Midbrain (tissue), 1 donor: ENCODE measurements at regions not wholly inside any gene's neighbourhood (a gene's known extent, or its start where the extent isn't known, plus 50 kb on each side); places are given as distances from the start of the nearest gene placed in this dataset.
A peak's percentile ranks its signal among the peaks of the same experiment; 100 is the strongest.

ENCODE experiments used
- DNase-seq: peaks from one replicate; lab custom pipeline; 2025; lab: John Stamatoyannopoulos, UW

GRCh38 chr2:207449642-207450165 is 80.1 kb upstream of the CREB1 start:
- no peak for DNase-seq

DNA sequence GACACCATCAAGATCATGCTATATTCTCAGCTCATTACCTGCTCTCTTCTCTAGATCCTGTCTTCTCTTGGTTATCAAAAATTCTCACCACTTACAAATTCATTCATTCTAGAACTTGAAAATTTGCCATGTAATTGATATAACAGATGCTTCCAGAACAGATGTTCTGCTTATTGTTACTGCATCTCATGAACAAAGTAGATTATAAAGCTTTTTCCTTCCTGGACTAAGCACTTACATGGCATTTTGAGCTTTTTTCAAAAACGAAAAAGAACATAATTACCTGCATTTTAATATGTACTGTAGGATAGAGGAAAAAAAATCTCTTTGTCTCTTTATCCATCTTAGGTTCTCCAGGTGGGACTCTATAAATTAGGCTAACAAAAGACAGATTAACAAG is 79.6 kb upstream of the CREB1 start:
- DNase-seq = no peak

DNA sequence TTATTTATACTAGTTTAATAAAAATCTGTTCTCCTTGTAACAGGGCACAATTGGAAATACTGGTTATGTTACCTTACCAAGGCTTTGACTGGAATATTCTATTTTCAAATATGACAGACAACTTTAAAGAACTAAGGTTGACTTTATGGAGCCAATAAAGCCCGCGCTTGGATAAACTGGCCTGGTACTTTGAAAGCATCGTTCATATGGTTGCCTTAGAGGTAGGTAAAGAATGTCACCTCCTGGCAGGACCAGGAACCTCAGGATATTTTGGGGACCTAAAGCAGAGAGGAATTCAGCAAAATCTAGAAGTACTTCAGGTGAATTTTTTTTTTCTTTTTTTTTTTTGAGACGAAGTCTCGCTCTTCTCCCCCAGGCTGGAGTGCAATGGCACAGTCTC is 71.2 kb upstream of the CREB1 start:
- DNase-seq = no peak

- DNase-seq = no peak
These were observed 69.6 kb upstream of the CREB1 start for GRCh38 chr2:207459990-207460757.

DNA sequence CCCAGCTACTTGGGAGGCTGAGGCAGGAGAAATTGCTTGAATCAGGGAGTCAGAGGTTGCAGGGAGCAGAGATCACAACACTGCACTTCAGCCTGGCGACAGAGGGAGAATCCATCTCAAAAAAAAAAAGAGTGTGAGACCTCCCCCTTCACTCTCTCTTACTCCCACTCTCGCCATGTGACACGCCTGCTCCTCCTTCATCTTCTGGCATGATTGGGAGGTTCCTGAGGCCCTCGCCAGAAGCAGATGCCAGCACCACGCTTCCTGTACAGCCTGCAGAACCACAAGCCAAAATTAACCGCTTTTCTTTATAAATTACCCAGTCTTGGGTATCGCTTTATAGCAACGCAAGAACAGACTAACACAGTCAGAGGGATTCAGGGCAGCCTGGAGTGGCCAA is 66.3 kb upstream of the CREB1 start:
- no peak for DNase-seq

- no peak for DNase-seq
These were observed 65.8 kb upstream of the CREB1 start for GRCh38 chr2:207464007-207464406.

DNA sequence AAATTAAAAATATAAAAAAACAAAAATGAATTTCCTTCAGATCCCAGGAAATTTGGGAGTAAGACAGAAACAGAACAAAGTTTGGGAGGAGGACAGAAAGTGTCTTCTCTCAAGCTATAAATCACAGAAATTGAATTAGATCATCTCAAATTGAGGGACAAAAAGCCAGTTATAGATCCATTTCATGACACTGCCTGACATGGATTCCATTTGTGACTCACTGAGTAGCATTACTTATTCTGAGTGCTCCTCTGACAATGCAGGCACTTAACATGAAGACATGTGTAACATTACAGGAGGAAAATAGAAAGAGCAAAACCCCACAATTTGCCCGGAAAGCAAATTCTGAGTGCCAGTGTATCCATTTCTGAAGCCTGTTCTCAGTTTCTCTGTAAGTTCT is 63.9 kb upstream of the CREB1 start:
- no peak for DNase-seq

- DNase-seq = no peak
These were observed 61.9 kb upstream of the CREB1 start for GRCh38 chr2:207467716-207468347.

DNA sequence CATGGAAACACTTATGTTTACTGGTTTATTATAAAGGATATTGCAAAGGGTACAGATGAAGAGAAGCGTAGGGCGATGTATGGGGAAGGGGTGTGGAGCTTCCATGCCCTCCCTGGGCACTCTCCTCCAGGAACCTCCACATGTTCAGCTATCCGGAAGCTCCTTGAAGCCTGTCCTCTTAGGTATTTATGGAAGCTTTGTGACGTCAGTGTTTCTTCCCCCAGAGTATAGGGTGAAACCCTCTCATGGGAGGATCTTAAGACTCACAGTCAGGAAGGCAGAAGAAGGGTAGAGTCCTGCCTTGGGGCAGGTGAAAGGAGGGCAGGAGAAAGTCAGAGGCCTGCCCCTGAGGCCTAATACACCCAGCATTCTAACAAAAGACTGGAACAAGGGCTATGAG is 61.3 kb upstream of the CREB1 start:
- no peak for DNase-seq

DNA sequence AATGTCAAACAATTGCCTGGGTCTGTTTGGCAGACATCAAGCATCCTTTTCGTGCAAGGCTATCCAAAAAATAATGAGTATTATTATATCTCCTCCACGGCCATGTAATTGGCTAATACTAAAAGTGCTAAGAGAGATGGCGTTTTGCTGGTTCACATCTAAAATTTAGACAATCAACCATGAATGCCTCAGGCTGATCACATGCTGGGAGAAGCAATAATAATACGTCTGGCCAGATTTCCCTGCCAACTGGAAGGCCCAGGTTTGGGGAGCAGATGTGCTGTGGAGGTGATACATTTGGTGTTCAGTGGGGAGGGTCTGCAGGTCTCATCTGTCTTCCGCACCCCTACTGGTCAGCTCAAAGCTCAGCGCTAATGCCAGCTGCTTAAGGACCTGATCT is 60.3 kb upstream of the CREB1 start:
- DNase-seq = no peak

GRCh38 chr2:207469943-207470729 is 59.6 kb upstream of the CREB1 start:
- no peak for DNase-seq

GRCh38 chr2:207471261-207471660 is 58.5 kb upstream of the CREB1 start:
- DNase-seq = no peak

DNA sequence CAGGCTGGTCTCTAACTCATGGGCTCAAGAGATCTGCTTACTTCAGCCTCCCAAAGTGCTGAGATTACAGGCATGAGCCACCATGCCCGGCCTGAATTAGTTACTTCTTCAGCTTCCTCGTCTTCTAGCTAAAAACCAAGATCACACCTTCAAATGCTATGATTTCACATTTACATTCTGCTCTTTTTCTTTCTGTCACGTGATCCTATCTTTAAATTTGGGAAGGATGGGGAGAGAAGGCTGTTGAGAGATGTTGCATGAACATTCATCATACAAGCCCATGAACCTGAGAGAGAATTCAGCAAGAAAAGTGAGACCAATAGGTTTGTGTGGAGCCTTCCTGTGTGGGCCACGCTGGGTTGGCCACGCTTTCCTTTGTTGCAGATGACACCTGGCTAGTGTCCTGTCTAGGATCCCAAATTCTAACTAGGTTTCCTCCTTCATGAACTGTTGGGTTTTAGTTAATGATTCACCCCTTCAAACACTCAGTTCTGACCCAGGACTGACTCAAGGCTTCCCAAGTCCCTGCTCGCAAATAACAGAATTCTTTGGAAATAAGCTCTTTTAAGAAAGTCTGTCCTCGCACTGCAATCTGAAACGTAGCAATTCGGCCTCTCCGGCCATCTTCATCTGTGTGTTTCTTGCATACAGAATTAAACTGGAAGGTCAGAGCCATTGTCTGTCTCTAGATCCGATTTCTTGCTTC is 57.3 kb upstream of the CREB1 start:
- no peak for DNase-seq

DNA sequence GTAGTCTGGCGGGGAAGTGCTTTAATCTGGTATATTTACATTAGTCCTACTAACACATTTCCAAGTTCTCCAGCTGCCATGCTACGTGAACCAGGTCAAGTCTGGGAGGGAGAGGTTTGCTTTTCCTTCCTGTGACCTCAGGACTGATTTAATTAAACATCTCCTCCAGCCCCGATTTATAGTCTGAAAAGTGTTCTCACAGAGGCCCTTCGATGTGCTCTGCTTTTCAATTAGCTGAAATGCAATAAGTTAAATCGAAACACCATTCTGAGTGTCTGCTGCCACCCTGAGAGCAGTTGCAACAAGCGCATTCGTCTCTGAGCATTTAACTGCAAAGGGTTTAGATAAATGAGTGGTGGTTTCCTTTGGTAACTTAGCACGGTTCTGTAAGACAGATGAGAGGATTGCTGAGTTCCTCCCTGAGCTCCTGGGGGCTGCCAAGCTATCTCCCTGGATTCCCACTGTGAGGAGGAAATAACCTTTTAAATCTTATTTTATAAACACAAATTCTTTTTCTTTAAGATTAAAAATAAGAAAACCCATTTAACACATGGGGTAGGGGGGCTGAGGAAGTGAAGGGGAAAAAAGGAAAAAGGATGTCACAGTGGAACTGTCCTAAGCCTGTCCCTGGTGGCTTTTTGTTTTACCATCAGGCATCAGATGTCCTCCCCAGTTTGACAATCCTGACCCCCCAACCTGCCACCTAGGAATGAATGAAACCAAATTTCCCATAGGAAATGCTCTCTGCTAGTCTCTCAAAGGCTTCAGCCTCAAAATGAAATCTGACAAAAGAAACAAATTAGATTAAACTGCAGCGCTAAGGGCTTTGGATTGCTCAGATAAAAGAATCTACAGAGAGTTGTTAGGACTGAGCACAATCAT is 56.5 kb upstream of the CREB1 start:
- peak; percentile 85 for DNase-seq

GRCh38 chr2:207473931-207474235 is 55.9 kb upstream of the CREB1 start:
- no peak for DNase-seq

DNA sequence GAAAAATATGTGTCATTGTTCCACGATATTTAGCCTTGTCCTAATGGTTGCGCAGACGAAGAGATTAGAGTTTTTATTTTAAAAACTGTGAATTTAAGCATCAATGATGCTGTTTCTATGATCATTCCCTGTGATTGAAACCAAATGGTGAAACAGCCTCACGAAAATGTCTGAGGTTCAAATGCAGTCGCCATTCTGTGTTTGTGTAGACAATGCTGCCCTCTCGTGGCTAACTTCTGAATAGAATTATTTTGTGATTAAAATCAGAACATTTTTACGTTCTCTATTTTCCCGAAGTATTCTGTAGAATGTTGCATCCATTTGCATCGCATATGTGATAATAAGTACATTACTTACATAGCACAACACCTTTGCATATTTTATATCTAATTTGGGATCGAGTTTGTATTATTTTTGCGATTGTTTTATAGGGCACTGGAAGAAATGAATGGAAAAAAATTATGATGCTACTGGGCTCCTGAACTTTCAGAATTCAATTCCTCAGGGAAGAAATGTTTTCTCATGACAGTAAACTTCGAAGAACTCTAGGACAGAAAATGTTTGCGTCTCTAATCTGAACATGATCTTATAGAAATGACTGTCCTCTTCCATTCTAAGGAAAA is 54.8 kb upstream of the CREB1 start:
- DNase-seq = peak; percentile 75

GRCh38 chr2:207475546-207475945 is 54.2 kb upstream of the CREB1 start:
- no peak for DNase-seq

DNA sequence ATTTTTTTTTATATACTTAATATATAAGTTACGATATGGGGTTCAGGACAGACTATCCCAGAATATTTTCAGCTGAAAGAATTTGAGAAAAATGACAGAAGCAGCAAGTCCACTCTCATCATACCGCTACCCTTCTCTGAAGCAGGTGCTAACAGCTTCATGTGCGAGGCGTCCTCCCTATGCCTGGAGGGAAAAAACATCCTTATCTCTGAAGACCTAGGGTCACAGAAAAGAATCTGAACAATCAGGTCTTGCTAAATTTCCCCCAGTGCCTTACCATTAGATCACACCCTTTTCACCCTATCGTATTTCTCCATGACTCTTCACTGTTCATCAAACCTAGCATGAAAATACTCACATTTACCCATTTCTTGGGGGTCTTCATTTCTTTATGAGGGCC is 51.9 kb upstream of the CREB1 start:
- no peak for DNase-seq

DNA sequence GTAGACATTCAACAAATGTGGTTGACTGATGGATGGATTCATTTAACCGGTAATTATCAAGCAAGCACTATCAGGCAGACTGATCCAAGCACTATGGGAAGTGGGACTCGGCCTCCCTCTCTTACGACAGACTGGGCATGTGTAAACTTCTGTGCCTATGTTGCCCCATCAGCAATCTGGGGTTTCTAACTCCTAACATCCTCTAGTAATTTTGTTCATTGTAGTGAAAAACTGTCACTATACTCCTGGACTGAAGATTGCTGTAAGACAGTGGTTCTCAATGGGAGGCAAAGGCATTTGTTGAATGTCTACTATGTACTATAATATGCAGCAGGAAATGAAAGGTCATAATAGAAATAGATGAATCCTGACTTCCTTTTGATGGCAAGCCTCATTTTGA is 51.2 kb upstream of the CREB1 start:
- no peak for DNase-seq

DNA sequence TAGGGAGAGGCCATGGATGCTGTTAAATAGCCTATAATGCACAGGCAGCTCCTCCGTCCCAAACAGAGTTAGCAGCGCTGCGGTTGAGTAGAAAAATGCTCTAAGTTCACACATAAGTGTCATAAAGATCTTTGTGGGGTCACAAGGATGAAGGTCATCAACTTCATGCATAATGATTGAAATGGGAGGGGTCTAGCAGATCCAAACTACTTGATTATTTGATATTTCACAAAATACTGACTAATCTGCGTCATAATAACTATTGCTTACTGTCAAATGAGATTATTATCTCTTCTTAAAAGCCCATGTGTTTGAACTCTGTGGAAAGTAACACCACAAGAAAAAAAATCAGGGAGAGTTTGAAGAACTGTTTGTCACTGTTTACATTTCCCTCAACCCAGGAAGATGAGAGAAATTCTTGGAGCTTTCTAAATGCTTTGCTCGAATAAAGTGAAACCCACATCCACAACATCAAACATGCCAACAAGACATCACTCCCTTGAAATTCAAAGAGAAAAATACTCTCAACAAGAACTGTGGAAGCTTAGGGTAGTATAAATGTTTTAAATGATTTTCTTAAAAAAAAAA is 50.5 kb upstream of the CREB1 start:
- no peak for DNase-seq
